SU-DHL-6 (cell line): ENCODE measurements at regions not wholly inside any gene's neighbourhood (a gene's known extent, or its start where the extent isn't known, plus 50 kb on each side); places are given as distances from the start of the nearest gene placed in this dataset.

Experiments
- H2AFZ ChIP-seq: fragments of 200-600 bp; sonication (generic); 2 replicates; pipeline ENCODE4 v1.6.1; 2014; ENCODE audit warnings: low read depth, mild to moderate bottlenecking, moderate library complexity, mixed read lengths, antibody characterized with exemption, low read length; ENCODE audit not compliant: severe bottlenecking
- H3F3A ChIP-seq: fragments of 200-600 bp; shearing (Covaris generic); 2 replicates; pipeline ENCODE4 v1.6.0; 2016; ENCODE audit warnings: antibody characterized with exemption, mild to moderate bottlenecking; ENCODE audit not compliant: insufficient read depth
- H3K27ac ChIP-seq: fragments of 200-600 bp; sonication (generic); 2 replicates; pipeline ENCODE4 v1.5.1; 2016; ENCODE audit warnings: low read depth, mild to moderate bottlenecking, low read length, moderate library complexity, mixed read lengths
- H3K27me3 ChIP-seq: fragments of 200-600 bp; sonication (generic), shearing (Covaris generic); 2 replicates; pipeline ENCODE4 v1.6.0; 2014; ENCODE audit warnings: mild to moderate bottlenecking, low read length
- H3K36me3 ChIP-seq: fragments of 200-600 bp; sonication (generic); 2 replicates; pipeline ENCODE4 v1.6.1; 2014; ENCODE audit warnings: mild to moderate bottlenecking, low read length, mixed read lengths
- H3K4me2 ChIP-seq: fragments of 300-600, 200-600 bp; shearing (Covaris generic), sonication (generic); 2 replicates; pipeline ENCODE4 v1.6.0; 2014; ENCODE audit warnings: low read length, low read depth, mild to moderate bottlenecking; ENCODE audit not compliant: poor library complexity, severe bottlenecking
- H3K4me3 ChIP-seq: fragments of 200-600 bp; sonication (generic); 2 replicates; pipeline ENCODE4 v1.5.1; 2014; ENCODE audit warnings: antibody characterized with exemption, low read length, mild to moderate bottlenecking, mixed read lengths; ENCODE audit not compliant: insufficient read depth, poor library complexity, severe bottlenecking
- H3K79me2 ChIP-seq: fragments of 200-600 bp; sonication (generic); 2 replicates; pipeline ENCODE4 v1.6.1; 2014; ENCODE audit warnings: mild to moderate bottlenecking, low read length, moderate library complexity; ENCODE audit not compliant: insufficient read depth
- H3K9ac ChIP-seq: fragments of 200-600 bp; sonication (generic); 2 replicates; pipeline ENCODE4 v1.7.0; 2014; ENCODE audit warnings: mild to moderate bottlenecking, low read length
- H3K9me2 ChIP-seq: fragments of 200-600 bp; sonication (generic); replicated peaks from 2 replicates; pipeline ENCODE4 v1.6.1; 2014; ENCODE audit warnings: low read length; ENCODE audit not compliant: insufficient read depth
- H3K9me3 ChIP-seq: fragments of 200-600 bp; sonication (generic); 2 replicates; pipeline ENCODE4 v1.6.1; 2014; ENCODE audit warnings: low read length, mixed read lengths; ENCODE audit not compliant: insufficient read depth
- H4K20me1 ChIP-seq: fragments of 200-600 bp; sonication (generic); 2 replicates; pipeline ENCODE4 v1.6.1; 2014; ENCODE audit warnings: low read depth, mild to moderate bottlenecking, antibody characterized with exemption, low read length, moderate library complexity, mixed read lengths
- EZH2phosphoT487 ChIP-seq: fragments of 200-600 bp; sonication (generic), shearing (Covaris generic); conservative IDR thresholded peaks from 2 replicates; pipeline ENCODE4 v1.6.1; 2018; ENCODE audit warnings: mild to moderate bottlenecking, antibody characterized with exemption, low read length, moderate library complexity, mixed read lengths
- TF ChIP-seq, protein P1 (sequence below): fragments of 200-600 bp; sonication (generic); IDR thresholded peaks from one replicate; pipeline ENCODE4 v1.5.1; 2017; ENCODE audit warnings: antibody characterized with exemption, mild to moderate bottlenecking, low read length, moderate library complexity; ENCODE audit not compliant: insufficient read depth, poor library complexity, severe bottlenecking

DNA sequence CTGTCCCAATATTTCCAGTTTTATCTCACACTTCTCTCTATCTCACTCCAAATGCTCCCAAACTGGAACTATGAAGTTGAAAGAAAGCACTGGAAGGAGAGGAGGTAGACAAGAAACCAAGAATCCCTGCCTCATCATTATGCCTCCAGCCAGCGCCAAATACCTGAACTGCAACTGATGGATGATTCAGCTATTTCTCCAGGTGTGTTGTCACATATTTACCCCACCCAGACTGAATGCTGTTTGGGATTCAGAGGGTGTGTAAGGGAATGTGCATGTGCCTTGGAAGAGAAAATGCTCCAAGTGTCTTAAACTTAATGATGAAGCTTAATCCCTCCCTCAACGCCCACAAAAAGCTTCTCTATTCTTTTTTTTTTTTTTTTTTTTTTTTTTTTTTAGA, 269.5 kb upstream of the ATP11B start:
- no peaks in the 10 kb centered on the region for H3K36me3 ChIP-seq
- no peaks in the 10 kb centered on the region for H3K27me3 ChIP-seq
- no peaks in the 10 kb centered on the region for H3K9me2 ChIP-seq
- no peaks in the 10 kb centered on the region for H3K79me2 ChIP-seq
- H3K4me2 ChIP-seq: no peak overlapping the region
- H3K27ac ChIP-seq: no peak overlapping the region
- H3K9ac ChIP-seq: no peak overlapping the region
- no peak overlapping the region for H2AFZ ChIP-seq
- H3K9me3 ChIP-seq: no peaks in the 10 kb centered on the region
- H3F3A ChIP-seq: no peaks in the 10 kb centered on the region
- no peaks in the 10 kb centered on the region for H4K20me1 ChIP-seq
- no peak overlapping the region for H3K4me3 ChIP-seq
- TF ChIP-seq, protein P1, sequence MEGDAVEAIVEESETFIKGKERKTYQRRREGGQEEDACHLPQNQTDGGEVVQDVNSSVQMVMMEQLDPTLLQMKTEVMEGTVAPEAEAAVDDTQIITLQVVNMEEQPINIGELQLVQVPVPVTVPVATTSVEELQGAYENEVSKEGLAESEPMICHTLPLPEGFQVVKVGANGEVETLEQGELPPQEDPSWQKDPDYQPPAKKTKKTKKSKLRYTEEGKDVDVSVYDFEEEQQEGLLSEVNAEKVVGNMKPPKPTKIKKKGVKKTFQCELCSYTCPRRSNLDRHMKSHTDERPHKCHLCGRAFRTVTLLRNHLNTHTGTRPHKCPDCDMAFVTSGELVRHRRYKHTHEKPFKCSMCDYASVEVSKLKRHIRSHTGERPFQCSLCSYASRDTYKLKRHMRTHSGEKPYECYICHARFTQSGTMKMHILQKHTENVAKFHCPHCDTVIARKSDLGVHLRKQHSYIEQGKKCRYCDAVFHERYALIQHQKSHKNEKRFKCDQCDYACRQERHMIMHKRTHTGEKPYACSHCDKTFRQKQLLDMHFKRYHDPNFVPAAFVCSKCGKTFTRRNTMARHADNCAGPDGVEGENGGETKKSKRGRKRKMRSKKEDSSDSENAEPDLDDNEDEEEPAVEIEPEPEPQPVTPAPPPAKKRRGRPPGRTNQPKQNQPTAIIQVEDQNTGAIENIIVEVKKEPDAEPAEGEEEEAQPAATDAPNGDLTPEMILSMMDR: no peak
- TF ChIP-seq EZH2phosphoT487: no peak

GRCh38 chr3:182524711-182525401, 268.4 kb upstream of the ATP11B start:
- no peaks in the 10 kb centered on the region for H3K27me3 ChIP-seq
- H3K4me3 ChIP-seq: no peak overlapping the region
- no peak overlapping the region for H3K27ac ChIP-seq
- no peaks in the 10 kb centered on the region for H3F3A ChIP-seq
- no peak overlapping the region for H2AFZ ChIP-seq
- no peak overlapping the region for H3K4me2 ChIP-seq
- H4K20me1 ChIP-seq: no peaks in the 10 kb centered on the region
- no peaks in the 10 kb centered on the region for H3K9me2 ChIP-seq
- H3K9me3 ChIP-seq: no peaks in the 10 kb centered on the region
- no peak overlapping the region for H3K9ac ChIP-seq
- H3K36me3 ChIP-seq: no peaks in the 10 kb centered on the region
- TF ChIP-seq EZH2phosphoT487: no peak
- TF ChIP-seq, protein P1: no peak
- H3K79me2 ChIP-seq: no peaks in the 10 kb centered on the region

GRCh38 chr3:182525766-182526374, 267.4 kb upstream of the ATP11B start:
- no peak overlapping the region for H3K4me3 ChIP-seq
- H2AFZ ChIP-seq: no peak overlapping the region
- no peaks in the 10 kb centered on the region for H3K9me3 ChIP-seq
- H3F3A ChIP-seq: no peaks in the 10 kb centered on the region
- no peaks in the 10 kb centered on the region for H4K20me1 ChIP-seq
- H3K9me2 ChIP-seq: no peaks in the 10 kb centered on the region
- no peak overlapping the region for H3K27ac ChIP-seq
- no peak overlapping the region for H3K4me2 ChIP-seq
- no peak overlapping the region for H3K9ac ChIP-seq
- TF ChIP-seq EZH2phosphoT487: no peak
- TF ChIP-seq, protein P1: no peak
- H3K27me3 ChIP-seq: no peaks in the 10 kb centered on the region
- no peaks in the 10 kb centered on the region for H3K36me3 ChIP-seq
- no peaks in the 10 kb centered on the region for H3K79me2 ChIP-seq
